Vagina (tissue), 2 donors: ENCODE measurements at regions not wholly inside any gene's neighbourhood (a gene's known extent, or its start where the extent isn't known, plus 50 kb on each side); places are given as distances from the start of the nearest gene placed in this dataset.

Experiments
- CTCF ChIP-seq, 3 experiments: fragments of 450-650 bp in 2 of 3; fragments of 200-600 bp in 1 of 3; sonication (generic) in 1 of 3; IDR thresholded peaks; one replicate each; pipeline ENCODE4 v1.5.1; 2017 to 2019; ENCODE audit warnings: antibody characterized with exemption in 3 of 3, mild to moderate bottlenecking in 2 of 3, moderate library complexity in 2 of 3
- POLR2A ChIP-seq, 2 donors: fragments of 450-650 bp; IDR thresholded peaks; one replicate each; pipeline ENCODE4 v1.6.1; 2017; ENCODE audit warnings: antibody characterized with exemption in 2 of 2, mild to moderate bottlenecking in 2 of 2, moderate library complexity in 2 of 2
- POLR2AphosphoS5 ChIP-seq, 2 donors: sonication (generic); formaldehyde crosslinking; IDR thresholded peaks; one replicate each; pipeline ENCODE4 v1.9.0; 2017; ENCODE audit warnings: antibody characterized with exemption in 2 of 2, mild to moderate bottlenecking in 2 of 2, low read depth in 1 of 2; ENCODE audit not compliant: insufficient read depth in 1 of 2

GRCh38 chr7:69374044-69374425 lies 224.2 kb upstream of the AUTS2 start:
- no peak for TF ChIP-seq CTCF (IDR thresholded peaks at IDR 0.05)
- no peak for TF ChIP-seq POLR2AphosphoS5 (IDR thresholded peaks at IDR 0.05; ENCODE audit: insufficient read depth in 1 of 2, low read depth in 1 of 2)
- TF ChIP-seq POLR2A (IDR thresholded peaks at IDR 0.05) = no peak
